Progenitor cell of endocrine pancreas (in vitro differentiated cells): ENCODE measurements at regions not wholly inside any gene's neighbourhood (a gene's known extent, or its start where the extent isn't known, plus 50 kb on each side); places are given as distances from the start of the nearest gene placed in this dataset.

Experiments used
- DNase-seq: peaks from one replicate; pipeline ENCODE4 v3.0.0; 2021; ENCODE audit warnings: low spot score; ENCODE audit not compliant: unreplicated experiment
- H3K27ac Mint-ChIP-seq: 2 replicates; pipeline ENCODE4 v1.8.0; 2021; ENCODE audit warnings: mild to moderate bottlenecking, moderate library complexity, mixed read lengths
- H3K27me3 Mint-ChIP-seq: 2 replicates; pipeline ENCODE4 v1.8.0; 2021; ENCODE audit warnings: mixed read lengths
- H3K36me3 Mint-ChIP-seq: 2 replicates; pipeline ENCODE4 v1.8.0; 2022; ENCODE audit warnings: mixed read lengths; ENCODE audit not compliant: insufficient read depth
- H3K4me1 Mint-ChIP-seq: 2 replicates; pipeline ENCODE4 v1.8.0; 2021; ENCODE audit warnings: low read depth, mixed read lengths
- H3K4me3 Mint-ChIP-seq: 2 replicates; pipeline ENCODE4 v1.8.0; 2021; ENCODE audit warnings: low read depth, mild to moderate bottlenecking, moderate library complexity, mixed read lengths
- H3K9me3 Mint-ChIP-seq: 2 replicates; pipeline ENCODE4 v1.8.0; 2021; ENCODE audit warnings: low read depth, mixed read lengths
- TF ChIP-seq, protein P1 (sequence below): fragments of 200-600 bp; sonication (generic); IDR thresholded peaks from one replicate; pipeline ENCODE4 v1.5.0; 2021; ENCODE audit warnings: antibody characterized with exemption, mild to moderate bottlenecking; ENCODE audit not compliant: unreplicated experiment

DNA sequence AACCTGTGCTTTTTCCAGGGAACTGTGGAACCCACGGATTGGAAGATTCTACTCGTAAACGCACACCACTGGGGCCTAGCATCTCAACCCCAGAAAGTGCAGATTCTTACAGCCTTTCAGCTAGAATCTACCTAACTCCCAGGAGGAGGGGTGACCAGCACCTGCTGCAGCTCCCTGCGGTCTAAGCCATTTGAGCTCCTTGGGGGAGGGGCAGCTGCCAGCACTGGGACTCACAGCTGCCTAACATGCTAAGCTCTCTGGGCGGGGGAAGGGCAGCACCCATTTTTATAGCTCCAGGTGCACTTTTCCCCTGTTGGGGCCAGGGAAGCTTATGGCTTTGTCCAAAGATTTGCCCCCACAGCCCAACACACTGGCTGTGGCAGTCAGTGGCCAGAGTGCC lies 595.7 kb upstream of the EPHA5 start:
- Mint-ChIP-seq H3K4me1 (peaks cover 1% of the 10 kb centered on the region), H3K27ac (no peak overlapping the region), H3K36me3 (peaks cover under 1% of the 10 kb centered on the region), H3K27me3 (no peaks in the 10 kb centered on the region), H3K9me3 (peaks cover 9% of the 10 kb centered on the region), H3K4me3 (no peak overlapping the region)
- TF ChIP-seq, protein P1, sequence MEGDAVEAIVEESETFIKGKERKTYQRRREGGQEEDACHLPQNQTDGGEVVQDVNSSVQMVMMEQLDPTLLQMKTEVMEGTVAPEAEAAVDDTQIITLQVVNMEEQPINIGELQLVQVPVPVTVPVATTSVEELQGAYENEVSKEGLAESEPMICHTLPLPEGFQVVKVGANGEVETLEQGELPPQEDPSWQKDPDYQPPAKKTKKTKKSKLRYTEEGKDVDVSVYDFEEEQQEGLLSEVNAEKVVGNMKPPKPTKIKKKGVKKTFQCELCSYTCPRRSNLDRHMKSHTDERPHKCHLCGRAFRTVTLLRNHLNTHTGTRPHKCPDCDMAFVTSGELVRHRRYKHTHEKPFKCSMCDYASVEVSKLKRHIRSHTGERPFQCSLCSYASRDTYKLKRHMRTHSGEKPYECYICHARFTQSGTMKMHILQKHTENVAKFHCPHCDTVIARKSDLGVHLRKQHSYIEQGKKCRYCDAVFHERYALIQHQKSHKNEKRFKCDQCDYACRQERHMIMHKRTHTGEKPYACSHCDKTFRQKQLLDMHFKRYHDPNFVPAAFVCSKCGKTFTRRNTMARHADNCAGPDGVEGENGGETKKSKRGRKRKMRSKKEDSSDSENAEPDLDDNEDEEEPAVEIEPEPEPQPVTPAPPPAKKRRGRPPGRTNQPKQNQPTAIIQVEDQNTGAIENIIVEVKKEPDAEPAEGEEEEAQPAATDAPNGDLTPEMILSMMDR = no peak
- no peak for DNase-seq

DNA sequence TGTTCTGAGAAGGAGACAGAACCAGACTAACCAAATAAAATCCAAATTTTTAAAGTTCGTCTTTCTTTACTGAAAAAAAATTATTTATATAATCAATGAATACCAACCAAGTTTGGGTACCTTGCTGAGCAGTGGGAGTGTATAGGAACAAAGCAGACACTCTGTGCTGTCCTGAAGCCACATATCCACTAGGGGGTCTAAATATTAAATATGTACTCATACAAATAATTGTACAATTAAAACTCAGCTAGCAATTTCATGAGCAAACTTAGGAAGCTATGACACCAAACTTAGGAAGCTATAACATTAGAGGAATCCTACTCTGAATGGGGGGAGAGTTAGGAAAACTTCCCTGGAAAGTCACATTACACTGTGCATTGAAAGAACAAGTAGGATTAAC lies 582.0 kb upstream of the EPHA5 start:
- H3K4me3 Mint-ChIP-seq = no peak overlapping the region
- TF ChIP-seq, protein P1 = peak; percentile 33

DNA sequence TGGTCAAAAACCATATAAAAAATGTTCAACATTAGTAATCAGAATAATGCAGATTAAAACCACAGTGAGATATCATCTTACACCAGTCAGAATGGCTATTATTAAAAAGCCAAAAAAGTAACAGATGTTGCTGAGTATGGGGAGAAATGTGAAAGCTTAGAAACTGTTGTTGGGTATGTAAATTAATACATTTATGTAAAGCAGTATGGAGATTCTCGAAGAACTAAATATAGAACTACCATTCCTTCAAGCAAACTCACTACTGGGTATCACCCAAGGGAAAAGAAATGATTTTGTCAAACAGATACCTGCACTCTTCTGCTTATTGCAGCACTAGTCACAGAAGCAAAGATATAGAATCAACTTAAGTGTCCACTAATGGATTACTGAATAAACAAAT lies 576.4 kb upstream of the EPHA5 start:
- DNase-seq = no peak
- Mint-ChIP-seq H3K9me3 (peaks cover 19% of the 10 kb centered on the region), H3K4me1 (no peaks in the 10 kb centered on the region), H3K36me3 (no peaks in the 10 kb centered on the region), H3K27ac (no peak overlapping the region), H3K27me3 (no peaks in the 10 kb centered on the region), H3K4me3 (no peak overlapping the region)
- TF ChIP-seq, protein P1 = no peak

More for the DNA sequence above, 582.0 kb upstream of the EPHA5 start:
- H3K9me3 Mint-ChIP-seq = peaks cover 17% of the 10 kb centered on the region
- no peaks in the 10 kb centered on the region for H3K36me3 Mint-ChIP-seq
- no peaks in the 10 kb centered on the region for H3K4me1 Mint-ChIP-seq
- H3K27me3 Mint-ChIP-seq = no peaks in the 10 kb centered on the region
- no peak overlapping the region for H3K27ac Mint-ChIP-seq
- DNase-seq = no peak

DNA sequence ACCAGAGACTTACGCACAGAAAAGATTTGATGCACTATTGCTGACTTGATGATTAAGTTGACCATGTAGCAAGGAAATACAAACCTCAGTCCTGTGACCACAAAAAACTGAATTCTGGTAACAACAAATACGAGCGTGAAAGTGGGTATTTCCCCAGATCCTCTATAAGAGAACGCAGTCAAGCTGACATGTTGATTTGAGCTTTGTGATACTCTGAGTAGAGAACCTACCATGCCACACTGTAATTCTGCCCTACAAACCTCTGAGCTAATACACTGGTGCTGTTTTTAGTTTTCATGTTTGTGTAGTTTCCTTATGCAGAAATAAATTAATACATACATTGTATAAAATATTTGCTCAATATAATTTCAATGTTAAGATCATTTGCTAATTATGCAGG lies 565.6 kb upstream of the EPHA5 start:
- TF ChIP-seq, protein P1 = no peak
- Mint-ChIP-seq H3K36me3 (no peaks in the 10 kb centered on the region), H3K9me3 (no peaks in the 10 kb centered on the region), H3K4me1 (no peaks in the 10 kb centered on the region), H3K27me3 (no peaks in the 10 kb centered on the region), H3K27ac (no peak overlapping the region), H3K4me3 (no peak overlapping the region)
- DNase-seq = no peak

DNA sequence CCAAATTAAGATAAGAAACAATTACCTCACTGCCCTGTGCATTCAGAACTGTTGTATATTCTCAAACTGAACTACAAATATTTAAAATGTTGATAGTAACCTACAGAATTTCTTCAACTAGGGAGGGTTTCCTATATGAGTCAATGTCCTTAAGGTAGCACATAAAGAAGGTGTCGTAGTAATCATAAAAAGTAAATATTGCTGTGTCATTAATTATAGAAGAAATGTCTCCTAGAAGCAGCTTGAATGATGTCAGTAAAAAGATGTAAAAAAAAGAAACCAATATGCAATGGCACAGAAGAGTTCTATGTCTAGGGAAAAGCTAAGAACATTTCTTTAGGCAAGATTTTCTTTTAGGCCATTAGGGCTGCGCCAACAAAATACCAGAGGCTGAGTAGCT lies 559.6 kb upstream of the EPHA5 start:
- H3K4me3 Mint-ChIP-seq = no peak overlapping the region
- no peak for DNase-seq
- H3K27ac Mint-ChIP-seq = no peak overlapping the region
- H3K27me3 Mint-ChIP-seq = no peaks in the 10 kb centered on the region
- H3K4me1 Mint-ChIP-seq = no peaks in the 10 kb centered on the region
- H3K9me3 Mint-ChIP-seq = no peaks in the 10 kb centered on the region
- TF ChIP-seq, protein P1 = no peak
- H3K36me3 Mint-ChIP-seq = no peaks in the 10 kb centered on the region
